HCT116 (cell line): ENCODE measurements at regions not wholly inside any gene's neighbourhood (a gene's known extent, or its start where the extent isn't known, plus 50 kb on each side); places are given as distances from the start of the nearest gene placed in this dataset.

Source experiments
- CEBPB ChIP-seq: IDR thresholded peaks from 2 replicates; pipeline ENCODE4 v1.6.1; 2012; ENCODE audit warnings: low read depth
- CTCF ChIP-seq, 3 experiments: fragments of 200-600 bp in 1 of 3; sonication (generic) in 1 of 3; IDR thresholded peaks in 2 of 3; conservative IDR thresholded peaks in 1 of 3; 2 replicates each; pipeline ENCODE4 v1.5.1; 2012 to 2017; ENCODE audit warnings: low read depth in 2 of 3, low read length in 2 of 3, antibody characterized with exemption in 1 of 3, borderline replicate concordance in 1 of 3, control low read depth in 1 of 3, mild to moderate bottlenecking in 1 of 3, mixed read lengths in 1 of 3, mixed run types in 1 of 3, moderate library complexity in 1 of 3; ENCODE audit not compliant: insufficient read depth in 1 of 3
- EZH2 ChIP-seq: fragments of 200-600 bp; sonication (generic); IDR thresholded peaks from 2 replicates; pipeline ENCODE4 v1.6.1; 2017; ENCODE audit warnings: antibody characterized with exemption, mixed run types
- JUND ChIP-seq: IDR thresholded peaks from 2 replicates; pipeline ENCODE4 v1.6.1; 2012
- POLR2A ChIP-seq: IDR thresholded peaks from 2 replicates; pipeline ENCODE4 v1.7.0; 2011; ENCODE audit warnings: borderline replicate concordance; ENCODE audit not compliant: insufficient read depth, insufficient read length; ENCODE audit errors: extremely low read depth
- POLR2AphosphoS5 ChIP-seq: IDR thresholded peaks from 2 replicates; pipeline ENCODE4 v1.6.1; 2011; ENCODE audit warnings: mild to moderate bottlenecking, low read depth, low read length, moderate library complexity
- RAD21 ChIP-seq: IDR thresholded peaks from 2 replicates; pipeline ENCODE4 v1.6.1; 2012; ENCODE audit warnings: low read depth, mild to moderate bottlenecking
- YY1 ChIP-seq: IDR thresholded peaks from 2 replicates; pipeline ENCODE4 v1.6.1; 2011; ENCODE audit warnings: low read length, low read depth, moderate library complexity, mild to moderate bottlenecking; ENCODE audit not compliant: insufficient replicate concordance; ENCODE audit errors: extremely low read depth
- ZBTB33 ChIP-seq: IDR thresholded peaks from 2 replicates; pipeline ENCODE4 v1.6.1; 2011; ENCODE audit warnings: mild to moderate bottlenecking, low read length, moderate library complexity; ENCODE audit not compliant: insufficient replicate concordance; ENCODE audit errors: extremely low read depth

DNA sequence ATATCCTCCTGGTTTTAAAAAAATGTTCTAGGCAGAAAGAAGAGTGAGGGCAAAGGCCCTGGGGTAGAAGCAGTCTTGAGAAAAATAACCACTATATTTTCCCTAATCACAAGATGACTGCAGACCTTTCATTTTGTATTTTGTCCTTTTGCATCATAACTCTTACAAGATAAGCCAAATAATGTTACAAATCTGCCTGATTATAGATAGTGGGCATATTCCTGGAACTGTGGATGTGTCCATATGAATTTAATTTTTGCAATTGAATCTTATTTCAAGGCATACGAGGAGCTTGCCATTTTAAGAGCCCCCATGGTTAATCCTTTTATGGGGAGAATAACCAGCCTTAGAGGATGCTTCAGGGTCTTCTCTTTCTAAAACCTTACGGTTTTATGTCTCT, 102.7 kb downstream of the ADRA2A start:
- TF ChIP-seq EZH2: no peak
- no peak for TF ChIP-seq CTCF (IDR thresholded peaks at IDR 0.05 in 2 of 3, conservative IDR thresholded peaks at IDR 0.05 in 1 of 3; ENCODE audit: borderline replicate concordance in 1 of 3, insufficient read depth in 1 of 3, low read depth in 2 of 3, low read length in 2 of 3)
- TF ChIP-seq POLR2A: no peak
- TF ChIP-seq ZBTB33: no peak
- no peak for TF ChIP-seq JUND
- no peak for TF ChIP-seq RAD21
- TF ChIP-seq POLR2AphosphoS5: no peak
- TF ChIP-seq YY1: no peak
- TF ChIP-seq CEBPB: no peak
